Daoy (cell line): ENCODE measurements at regions not wholly inside any gene's neighbourhood (a gene's known extent, or its start where the extent isn't known, plus 50 kb on each side); places are given as distances from the start of the nearest gene placed in this dataset.
"Not testable (repeated sequence)": the region's sequence is repeated elsewhere in the genome, so short reads cannot be mapped to it uniquely, and the experiment has no call there.

Experiments used
- DNase-seq: peaks from one replicate; pipeline ENCODE4 v3.0.0-alpha.2; 2015; ENCODE audit warnings: low read depth

DNA sequence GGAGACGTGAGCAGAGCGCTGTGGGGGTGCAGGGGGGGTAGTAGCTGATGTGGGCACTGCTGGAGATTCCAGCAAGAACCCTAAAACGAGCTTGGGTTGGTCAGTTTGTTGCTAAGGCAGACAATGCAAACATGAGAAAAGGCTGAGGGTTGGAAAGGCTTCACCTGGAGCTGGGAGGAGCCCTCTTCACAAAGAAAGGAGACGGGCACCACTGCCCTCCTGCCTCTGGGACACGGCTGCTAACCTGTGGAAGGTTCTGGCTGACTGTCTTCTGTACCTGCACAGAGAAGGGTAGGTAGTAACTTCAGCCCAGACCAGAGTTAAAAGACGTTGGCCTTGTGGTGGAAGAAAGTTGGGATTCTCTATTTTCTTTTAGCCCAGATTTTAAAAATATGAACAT, 108.7 kb downstream of the SUCLA2 start:
- DNase-seq, result no peak

GRCh38 chr13:47890146-47890814, 110.8 kb downstream of the SUCLA2 start:
- no peak for DNase-seq

DNA sequence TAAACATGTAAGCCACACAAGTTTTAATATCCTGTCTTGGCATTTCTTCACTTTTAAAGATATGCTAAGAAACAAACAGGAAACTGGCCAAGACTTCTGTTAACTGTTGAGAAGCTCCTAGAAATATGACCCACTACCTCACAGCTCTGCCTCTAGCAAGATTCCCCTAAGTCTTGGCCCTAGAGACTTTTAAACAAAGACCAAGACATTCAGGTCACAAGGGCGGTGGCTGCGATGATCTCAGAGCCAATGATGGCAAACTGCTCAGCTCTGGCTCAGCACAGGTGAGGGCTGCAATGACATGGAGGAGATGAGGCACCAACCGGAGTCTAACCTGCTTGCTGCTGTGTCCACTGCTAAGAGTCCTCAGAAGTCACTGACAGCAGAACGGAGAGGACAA, 114.8 kb downstream of the SUCLA2 start:
- DNase-seq, result no peak

GRCh38 chr13:47875201-47875600, 125.9 kb downstream of the SUCLA2 start:
- no peak for DNase-seq

DNA sequence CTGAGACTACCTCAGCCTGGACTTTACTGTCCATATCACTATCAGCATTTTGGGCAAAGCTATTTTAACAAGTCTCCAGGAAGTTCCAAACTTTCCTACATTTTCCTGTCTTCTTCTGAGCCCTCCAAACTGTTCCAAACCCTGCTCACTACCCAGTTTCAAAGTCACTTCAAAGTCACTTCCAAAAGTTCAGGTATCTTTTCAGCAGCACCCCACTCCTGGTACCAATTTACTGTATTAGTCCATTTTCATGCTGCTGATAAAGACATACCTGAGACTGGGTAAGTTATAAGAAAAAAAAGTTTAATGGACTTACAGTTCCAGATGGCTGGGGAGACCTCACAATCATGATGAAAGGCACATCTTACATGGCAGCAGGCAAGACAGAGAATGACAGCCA, 127.1 kb downstream of the SUCLA2 start:
- not testable (repeated sequence) for DNase-seq

DNA sequence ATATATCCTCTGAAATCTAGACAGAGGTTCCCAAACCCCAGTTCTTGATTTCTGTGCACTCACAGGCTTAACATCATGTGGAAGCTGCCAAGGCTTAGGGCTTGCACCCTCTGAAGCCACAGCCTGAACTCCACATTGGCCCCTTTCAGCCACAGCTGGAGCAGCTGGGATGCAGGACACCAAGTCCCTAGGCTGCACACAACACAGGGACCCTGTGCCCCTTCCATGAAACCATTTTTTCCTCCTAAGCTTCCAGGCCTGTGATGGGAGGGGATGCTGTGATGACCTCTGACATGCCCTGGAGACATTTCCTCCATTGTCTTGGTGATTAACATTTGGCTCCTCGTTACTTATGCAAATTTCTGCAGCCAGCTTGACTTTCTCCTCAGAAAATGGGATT, 127.8 kb downstream of the SUCLA2 start:
- DNase-seq, result not testable (repeated sequence)

DNA sequence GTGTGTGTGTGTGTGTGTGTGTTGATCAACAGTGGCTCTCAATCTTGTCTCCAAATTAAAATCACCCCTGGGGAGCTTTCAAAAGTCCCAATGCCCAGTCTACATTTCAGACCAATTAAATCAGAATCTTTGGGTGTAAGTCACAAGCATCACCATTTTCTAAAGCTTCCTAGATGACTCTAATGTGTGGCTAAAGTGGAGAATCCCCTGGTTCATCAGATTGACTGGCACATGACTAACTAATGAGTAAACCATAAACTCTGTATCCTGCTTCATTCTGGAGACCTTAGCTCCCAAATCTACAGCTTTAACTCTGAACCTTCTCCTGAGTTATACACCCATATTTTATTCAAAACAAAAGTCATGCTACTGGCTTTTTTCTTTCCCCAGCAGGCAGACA, 131.3 kb downstream of the SUCLA2 start:
- no peak for DNase-seq

DNA sequence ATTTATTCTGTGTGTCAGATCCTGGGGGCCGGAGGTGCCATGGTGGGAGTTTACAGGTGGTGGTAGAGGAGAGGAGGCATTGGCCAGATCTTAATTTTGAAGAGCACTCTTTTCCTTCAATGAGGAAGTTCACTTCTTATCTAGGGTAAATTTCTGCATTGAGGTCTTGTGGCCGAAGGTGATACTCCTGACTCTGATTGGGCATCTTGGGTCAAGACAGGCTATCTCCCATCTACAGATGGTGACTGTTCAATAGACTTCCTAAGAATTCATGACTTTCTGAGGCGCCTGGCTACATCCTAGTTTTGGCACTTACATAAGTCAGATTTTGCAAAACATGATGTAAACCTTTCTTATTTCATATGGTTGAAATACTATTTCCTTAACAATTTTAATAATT, 135.2 kb downstream of the SUCLA2 start:
- DNase-seq, result no peak

DNA sequence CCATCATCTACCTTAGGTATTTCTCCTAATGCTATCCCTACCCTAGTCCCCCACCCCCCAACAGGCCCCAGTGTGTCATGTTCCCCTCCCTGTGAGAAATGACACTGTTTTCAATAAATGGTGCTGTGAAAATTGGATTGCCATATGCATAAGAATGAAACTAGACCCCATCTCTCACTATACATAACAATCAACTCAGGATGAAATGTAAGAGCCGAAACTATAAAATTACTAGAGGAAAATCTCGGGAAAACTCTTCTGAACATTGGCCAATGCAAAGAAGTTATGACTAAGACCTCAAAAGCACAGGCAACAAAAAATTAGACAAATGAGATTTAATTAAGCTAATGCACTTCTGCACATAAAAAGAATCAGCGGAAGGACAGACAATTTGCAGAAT, 138.2 kb downstream of the SUCLA2 start:
- DNase-seq, result no peak

- DNase-seq, result no peak
Measured at GRCh38 chr13:47859165-47859564, 141.9 kb downstream of the SUCLA2 start.

- DNase-seq, result no peak
Measured at GRCh38 chr13:47858042-47859025, 142.7 kb downstream of the SUCLA2 start.

DNA sequence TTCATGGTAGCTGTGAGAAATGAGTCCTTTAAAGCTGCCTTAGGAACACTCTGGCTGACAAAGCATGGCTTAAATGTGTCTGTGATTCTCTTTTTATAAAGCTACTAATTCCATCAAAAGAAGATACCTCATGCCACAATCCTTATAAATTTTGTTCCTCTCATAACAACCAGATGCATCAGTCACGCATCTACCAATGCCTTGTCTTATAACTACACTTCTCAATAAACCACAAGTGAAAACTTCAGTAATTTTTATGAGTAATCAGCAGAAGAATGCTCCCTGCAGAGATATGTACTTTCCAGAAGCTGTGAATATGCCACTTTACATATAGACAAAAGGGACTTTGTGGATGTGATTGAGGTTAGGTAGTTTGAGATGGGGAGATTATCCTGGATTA, 147.8 kb downstream of the SUCLA2 start:
- no peak for DNase-seq

GRCh38 chr13:47846886-47847285, 154.2 kb downstream of the SUCLA2 start:
- no peak for DNase-seq

DNA sequence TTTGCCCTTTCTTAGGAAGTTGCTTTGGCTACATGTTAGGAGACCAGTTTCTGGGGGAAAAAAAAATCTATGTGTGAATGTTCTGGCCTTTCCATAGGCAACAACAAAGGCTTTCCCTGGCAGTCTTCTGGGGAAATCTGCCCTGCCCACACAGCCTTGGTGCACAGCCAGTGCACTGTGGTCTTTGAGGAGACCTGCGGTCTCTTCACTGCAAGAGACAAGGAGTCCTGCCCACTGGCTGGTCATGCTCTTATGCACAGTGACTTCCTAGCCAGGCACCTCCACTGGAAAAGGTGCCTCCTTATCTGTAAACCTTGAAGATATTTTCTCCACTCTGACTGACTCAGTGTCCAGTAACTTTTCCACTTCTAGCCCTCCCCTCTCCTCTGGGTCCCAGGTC, 155.1 kb downstream of the SUCLA2 start:
- no peak for DNase-seq

DNA sequence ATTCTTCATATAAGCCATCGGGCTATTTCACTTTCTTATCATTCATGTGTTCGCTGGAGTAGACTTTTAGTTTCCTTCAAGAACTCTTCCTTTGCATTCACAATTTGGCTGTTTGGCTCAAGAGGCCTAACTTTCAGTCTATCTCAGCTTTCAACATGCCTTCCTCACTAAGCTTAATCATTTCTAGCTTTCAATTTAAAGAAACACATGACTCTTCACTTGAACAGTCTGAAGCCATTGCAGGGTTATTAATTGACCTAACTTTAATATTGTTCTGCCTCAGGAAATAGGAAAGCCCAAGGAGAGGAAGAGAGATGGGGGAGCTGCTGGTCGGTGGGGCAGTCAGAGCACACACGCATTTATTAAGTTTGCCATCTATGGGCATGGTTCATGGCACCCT, 158.1 kb downstream of the SUCLA2 start:
- DNase-seq, result no peak

DNA sequence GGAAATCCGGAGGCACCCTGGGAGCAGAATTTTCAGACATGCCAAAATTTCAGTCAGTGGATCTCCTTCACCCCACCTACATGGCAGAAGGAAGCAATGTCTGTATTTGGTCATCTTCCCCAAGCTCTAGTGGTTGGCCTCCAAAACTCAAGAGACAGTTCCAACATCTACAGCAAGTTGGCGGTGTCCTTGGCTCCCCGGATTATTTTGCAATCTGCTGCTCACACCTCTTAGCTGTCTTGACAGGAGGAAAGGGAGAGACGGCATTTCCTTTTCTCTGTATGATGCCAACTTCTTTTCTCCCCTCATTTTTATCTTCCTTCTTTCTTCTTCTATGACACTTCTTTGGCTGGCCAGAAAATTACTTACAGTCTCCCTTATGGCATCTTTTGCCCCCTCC, 159.9 kb downstream of the SUCLA2 start:
- no peak for DNase-seq

DNA sequence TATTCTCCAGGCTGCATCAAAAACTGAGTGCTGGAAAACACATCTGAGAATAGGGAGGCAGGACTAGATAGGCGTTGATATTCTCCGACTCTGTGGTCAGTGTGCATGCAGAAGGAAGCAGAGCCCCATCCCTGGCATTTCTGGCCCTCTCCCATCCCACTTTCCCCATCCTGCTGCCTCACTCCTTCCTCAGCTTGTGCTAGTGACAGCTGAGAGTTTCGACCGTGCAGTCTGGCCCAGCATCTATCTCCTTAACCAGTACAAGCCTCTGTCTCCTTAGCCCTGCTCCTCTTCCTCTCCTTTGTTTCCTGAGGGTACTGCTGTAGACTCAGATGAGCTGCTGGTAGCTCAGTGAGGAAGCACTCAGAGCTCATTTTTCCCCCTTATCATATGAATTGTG, 163.2 kb downstream of the SUCLA2 start:
- no peak for DNase-seq

DNA sequence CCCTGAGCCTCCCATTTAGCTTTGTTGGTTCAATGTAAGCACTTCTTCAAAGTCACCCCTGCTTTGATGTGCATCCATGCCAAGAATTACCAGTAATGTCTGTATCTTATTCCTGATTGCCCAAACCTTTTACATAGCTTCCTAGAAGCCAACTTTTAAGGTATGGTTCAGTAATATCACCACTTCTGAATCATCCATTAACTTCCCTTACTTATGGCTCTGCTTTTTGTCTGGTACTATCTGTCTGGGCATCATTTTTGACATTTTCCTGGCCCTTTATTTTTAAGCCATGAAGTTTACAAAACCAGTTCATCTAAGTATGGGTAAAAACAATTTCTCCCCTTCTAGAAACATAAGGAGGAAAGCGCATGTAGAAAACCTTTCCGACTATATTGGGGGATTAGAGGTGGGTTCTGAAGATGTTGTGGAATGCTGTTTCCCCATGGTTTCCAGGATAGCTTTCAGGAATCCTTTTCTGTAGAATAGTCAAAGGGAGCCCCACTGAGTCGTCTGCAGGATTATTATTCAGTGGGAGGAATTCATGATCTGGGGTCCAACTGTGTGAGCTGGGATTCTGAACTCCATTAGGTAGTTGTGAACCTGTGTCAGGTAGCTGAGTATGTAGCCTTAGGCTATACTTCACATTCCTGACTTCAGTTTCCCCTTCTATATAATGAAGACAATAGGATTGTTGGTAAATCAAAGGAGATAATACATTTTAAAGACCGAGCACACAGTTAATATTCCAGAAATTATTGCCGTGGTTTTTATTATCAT, 163.8 kb downstream of the SUCLA2 start:
- no peak for DNase-seq

- DNase-seq, result peak; percentile 21
Measured at GRCh38 chr13:47835470-47836228, 165.4 kb downstream of the SUCLA2 start.

GRCh38 chr13:47832458-47832972, 168.6 kb downstream of the SUCLA2 start:
- no peak for DNase-seq

- no peak for DNase-seq
Measured at GRCh38 chr13:47831265-47831664, 169.8 kb downstream of the SUCLA2 start.
